ENCODE measurements at regions not wholly inside any gene's neighbourhood (a gene's known extent, or its start where the extent isn't known, plus 50 kb on each side); places are given as distances from the start of the nearest gene placed in this dataset.
"Not testable (repeated sequence)": the region's sequence is repeated elsewhere in the genome, so short reads cannot be mapped to it uniquely, and the experiment has no call there.

DNA sequence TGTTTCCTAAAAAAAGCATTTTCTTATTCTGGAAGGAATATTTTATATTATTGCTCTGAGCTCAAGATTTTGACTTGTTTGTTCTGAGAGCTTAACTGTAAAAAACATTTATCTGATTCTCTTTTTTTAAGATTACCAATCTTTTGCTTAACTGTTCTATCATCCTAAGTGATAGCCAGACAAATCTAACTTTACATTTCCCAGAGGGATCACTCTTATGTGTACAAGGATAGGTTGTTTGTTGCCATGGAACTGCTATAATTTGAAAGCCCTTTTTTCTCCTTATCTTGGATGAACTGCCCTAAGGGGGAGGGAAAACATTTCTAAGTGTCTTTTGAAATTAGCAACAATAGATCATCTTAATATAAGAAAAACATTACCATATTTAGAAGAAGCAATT lies 494.7 kb downstream of the TRAM1L1 start:
- in situ Hi-C loops (cut with MboI; ENCODE audit: low pct_unique_long_range_greater_than_20kb, low sequenced_read_pairs) = no loop called here
- no peak for DNase-seq

DNA sequence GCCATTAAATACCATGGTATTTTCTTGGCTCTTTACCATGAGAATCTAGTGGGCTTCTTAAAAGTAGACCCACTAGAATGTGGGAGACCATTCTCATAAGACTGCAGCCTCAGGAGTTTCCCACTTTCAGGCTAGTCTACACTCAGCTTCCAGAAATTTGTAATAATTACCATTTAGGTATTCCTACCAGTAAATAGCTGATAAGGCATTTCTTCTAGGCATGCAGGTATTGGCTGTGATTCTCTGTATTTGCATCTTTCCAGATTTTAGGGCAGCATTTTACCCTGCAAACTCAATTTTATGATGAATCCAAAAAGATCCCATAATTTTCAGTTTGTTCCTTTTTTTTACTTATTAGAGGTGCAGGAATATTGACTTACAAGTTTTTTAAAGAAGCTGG lies 496.6 kb downstream of the TRAM1L1 start:
- in situ Hi-C loops (cut with MboI; ENCODE audit: low pct_unique_long_range_greater_than_20kb, low sequenced_read_pairs) = no loop called here

DNA sequence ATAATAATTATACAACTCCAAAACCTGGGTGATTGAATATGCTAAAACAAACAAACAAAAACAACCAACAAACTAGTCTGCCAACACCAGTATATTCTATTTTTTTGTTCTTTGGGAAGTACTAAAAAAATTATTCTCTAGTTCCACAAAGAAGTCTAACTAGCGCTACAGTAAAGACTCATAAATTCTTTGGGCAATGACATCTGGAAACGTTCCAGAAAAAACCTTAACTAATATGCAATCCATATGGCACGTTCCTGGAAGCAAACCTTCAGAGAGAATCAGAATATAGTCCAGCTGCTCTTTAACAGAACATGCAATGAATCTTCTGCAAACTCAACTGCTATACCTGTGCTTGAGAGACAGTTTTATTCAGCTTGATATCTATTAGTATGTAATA lies 500.1 kb downstream of the TRAM1L1 start:
- DNase-seq = no peak
- in situ Hi-C loops (cut with MboI; ENCODE audit: low pct_unique_long_range_greater_than_20kb, low sequenced_read_pairs) = no loop called here

More for the DNA sequence above, 496.6 kb downstream of the TRAM1L1 start:
- no peak for DNase-seq

DNA sequence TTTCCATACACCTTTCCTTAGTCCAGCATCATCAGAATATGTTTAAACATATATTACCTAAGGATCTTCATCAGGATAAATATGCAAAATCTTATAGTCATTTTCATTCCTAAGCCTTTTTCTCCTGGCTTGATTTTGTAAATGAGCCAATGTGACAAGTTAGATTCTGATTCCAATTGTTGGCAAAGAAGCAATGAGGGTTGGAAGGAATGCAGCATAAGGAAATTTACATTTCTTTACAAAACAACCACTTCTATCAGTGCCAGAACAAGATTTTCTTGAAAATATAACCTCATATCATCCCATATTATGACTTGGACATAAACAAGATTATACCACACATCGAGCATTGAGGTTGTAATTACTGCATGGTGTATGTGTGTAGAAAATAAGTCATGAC lies 508.1 kb downstream of the TRAM1L1 start:
- in situ Hi-C loops (cut with MboI; ENCODE audit: low pct_unique_long_range_greater_than_20kb, low sequenced_read_pairs) = no loop called here
- DNase-seq = no peak

DNA sequence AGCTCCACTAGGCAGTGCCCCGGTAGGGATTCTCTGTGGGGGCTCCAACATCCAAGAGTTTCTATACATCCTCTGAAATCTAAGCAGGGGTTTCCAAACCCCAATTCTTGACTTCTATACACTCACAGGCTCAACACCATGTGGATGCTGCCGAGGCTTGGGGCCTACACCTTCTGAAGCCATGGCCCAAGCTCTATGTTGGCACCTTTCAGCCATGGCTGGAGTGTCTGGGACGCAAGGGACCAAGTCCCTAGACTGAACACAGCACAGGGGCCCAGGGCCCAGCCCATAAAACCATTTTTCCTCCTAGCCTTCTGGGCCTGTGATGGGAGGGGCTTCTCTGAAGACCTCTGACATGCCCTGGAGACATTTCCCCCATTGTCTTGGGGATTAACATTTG lies 511.8 kb downstream of the TRAM1L1 start:
- in situ Hi-C loops (cut with MboI; ENCODE audit: low pct_unique_long_range_greater_than_20kb, low sequenced_read_pairs) = no loop called here
- DNase-seq = no peak

DNA sequence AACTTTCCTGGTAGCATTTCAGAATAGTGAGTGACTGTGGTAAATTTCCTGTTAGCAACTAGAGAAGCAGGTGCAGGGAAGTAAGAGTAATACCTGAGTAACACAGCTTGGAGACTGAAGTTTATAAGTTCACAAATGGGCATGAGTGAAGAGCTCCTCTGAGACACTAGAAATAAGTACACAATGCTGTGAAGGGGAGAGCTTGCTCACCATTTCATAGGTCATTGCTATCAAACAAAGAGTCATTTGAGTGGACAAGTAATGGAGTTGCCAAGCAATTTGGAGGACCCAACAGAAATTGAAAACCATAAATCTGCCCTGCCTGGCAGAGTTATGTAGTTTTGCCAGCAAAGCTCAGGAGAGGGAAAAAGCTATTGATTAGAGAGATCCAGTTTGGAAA lies 523.6 kb downstream of the TRAM1L1 start:
- in situ Hi-C loops (cut with MboI; ENCODE audit: low pct_unique_long_range_greater_than_20kb, low sequenced_read_pairs) = no loop called here

DNA sequence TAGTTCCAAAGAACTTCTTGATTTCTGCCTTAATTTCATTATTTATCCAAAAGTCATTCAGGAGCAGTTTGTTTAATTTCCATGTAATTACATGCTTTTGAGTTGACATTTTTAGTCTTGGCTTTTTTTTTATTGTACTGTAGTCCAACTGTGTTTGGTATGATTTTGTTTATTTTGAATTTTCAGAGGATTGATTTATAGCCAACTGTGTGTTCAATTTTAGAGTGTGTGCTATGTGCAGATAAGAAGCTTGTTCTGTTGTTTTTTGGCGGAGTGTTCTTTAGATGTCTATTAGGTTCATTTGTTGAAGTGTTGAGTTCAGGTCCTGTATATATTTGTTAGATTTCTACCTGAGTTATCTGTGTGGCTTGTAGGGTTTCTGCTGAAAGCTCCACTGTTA lies 533.6 kb downstream of the TRAM1L1 start:
- DNase-seq = no peak
- in situ Hi-C loops (cut with MboI; ENCODE audit: low pct_unique_long_range_greater_than_20kb, low sequenced_read_pairs) = no loop called here

More for the DNA sequence above, 523.6 kb downstream of the TRAM1L1 start:
- no peak for DNase-seq

DNA sequence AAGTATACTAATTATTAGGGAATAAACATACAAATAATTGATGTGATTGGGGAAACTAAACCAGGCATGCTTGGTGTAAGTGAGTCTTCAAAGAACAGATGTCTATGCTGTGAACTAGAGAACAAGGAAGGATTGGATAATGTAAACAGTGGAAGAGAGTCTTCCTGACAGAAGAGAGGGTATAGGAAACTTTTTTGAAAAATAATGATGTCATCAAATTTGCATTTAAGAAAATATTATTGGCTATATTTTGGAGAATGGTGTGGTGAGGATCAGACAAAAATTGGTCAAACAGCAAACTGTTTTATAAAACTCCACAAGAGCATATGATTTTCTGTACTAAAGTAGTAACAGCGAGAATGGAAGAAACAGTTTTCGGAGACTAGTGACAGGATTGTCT lies 537.7 kb downstream of the TRAM1L1 start:
- in situ Hi-C loops (cut with MboI; ENCODE audit: low pct_unique_long_range_greater_than_20kb, low sequenced_read_pairs) = no loop called here
- no peak for DNase-seq

DNA sequence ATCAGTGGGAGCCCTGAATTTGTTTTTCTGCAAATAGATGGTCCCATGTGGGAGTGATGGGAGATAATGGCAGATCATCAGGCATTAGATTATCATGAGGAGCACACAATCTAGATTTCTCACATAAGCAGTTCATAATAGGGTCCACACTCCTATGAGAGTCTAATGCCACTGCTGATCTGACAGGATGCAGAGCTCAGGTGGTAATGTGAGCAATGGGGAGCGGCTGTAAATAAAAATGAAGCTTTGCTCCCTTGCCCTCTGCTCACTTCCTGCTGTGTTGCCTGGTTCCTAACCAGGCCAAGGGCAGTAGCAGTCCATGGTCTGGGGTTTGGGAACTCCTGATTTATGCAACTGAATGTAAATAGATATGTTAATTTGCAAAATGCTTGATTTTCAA lies 538.6 kb downstream of the TRAM1L1 start:
- DNase-seq = no peak
- in situ Hi-C loops (cut with MboI; ENCODE audit: low pct_unique_long_range_greater_than_20kb, low sequenced_read_pairs) = no loop called here

DNA sequence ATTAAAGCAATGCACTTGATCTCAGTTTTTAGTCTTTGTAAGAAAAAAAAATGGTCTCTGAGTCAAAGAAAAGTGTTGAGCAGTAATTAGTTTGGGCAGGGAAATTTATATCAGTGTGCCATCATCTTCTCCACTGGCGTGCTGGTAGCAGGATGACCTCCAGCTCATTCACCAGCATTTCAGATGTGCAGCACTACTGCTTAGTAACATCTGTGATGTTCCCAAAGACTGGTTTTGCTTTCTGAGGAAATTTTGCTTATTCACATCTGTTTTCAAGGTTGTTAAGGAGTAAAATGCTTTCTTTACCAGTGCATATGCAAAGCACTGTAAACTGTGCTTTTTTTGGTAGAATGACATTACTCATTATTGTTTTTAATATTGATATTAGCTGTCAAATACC lies 540.4 kb downstream of the TRAM1L1 start:
- in situ Hi-C loops (cut with MboI; ENCODE audit: low pct_unique_long_range_greater_than_20kb, low sequenced_read_pairs) = no loop called here
- DNase-seq = no peak

DNA sequence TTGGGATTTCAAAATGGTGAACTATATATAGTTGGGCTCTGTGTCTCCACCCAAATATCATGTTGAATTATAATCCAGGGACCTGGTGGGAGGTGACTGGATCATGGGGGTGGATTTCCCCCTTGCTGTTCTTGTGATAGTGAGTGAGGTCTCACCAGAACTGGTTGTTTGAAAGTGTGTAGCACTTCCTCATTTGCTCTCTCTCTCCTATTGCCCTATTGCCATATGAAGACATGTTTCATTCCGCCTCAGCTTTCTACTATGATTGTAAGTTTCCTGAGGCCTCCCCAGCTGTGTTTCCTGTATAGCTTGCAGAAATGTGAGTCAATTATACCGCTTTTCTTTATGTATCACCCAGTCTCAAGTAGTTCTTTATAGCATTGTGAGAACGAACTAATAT lies 545.6 kb downstream of the TRAM1L1 start:
- in situ Hi-C loops (cut with MboI; ENCODE audit: low pct_unique_long_range_greater_than_20kb, low sequenced_read_pairs) = no loop called here
- peak; percentile 68 for DNase-seq

DNA sequence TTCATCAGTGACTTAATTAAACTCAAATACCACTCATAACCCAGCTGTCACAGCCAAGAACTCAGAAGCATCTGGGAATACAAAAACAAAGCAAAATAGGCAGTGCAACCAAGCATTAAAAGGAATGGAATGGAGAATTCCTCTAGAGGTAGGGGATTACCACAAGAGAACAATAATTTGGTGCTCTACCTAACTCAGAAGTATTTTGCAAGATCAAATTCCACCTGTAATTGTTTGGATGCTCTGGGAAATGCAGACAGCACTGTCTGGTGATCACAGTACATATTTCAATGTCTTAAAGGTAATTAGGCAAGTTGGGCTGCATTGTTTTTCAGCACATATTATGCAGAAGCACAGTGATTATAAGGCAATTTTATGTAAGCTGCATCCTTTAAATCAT lies 547.5 kb downstream of the TRAM1L1 start:
- DNase-seq = no peak
- in situ Hi-C loops (cut with MboI; ENCODE audit: low pct_unique_long_range_greater_than_20kb, low sequenced_read_pairs) = no loop called here

DNA sequence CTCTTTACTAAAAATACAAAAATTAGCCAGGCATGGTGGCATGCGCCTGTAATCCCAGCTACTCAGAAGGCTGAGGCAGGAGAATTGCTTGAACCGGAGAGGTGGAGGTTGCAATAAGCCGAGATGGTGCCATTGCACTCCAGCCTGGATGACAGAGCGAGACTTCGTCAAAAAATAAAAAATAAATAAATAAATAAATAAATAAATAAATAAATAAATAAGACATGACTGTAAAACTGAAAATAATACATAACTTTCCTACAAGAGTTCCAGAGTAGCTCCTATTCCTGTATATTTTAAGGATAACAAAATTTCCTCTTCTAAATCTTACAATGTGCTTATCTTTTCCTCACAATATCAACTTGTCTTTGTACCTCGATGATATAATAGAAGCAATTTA lies 549.4 kb downstream of the TRAM1L1 start:
- in situ Hi-C loops (cut with MboI; ENCODE audit: low pct_unique_long_range_greater_than_20kb, low sequenced_read_pairs); DNase-seq: not testable (repeated sequence)

DNA sequence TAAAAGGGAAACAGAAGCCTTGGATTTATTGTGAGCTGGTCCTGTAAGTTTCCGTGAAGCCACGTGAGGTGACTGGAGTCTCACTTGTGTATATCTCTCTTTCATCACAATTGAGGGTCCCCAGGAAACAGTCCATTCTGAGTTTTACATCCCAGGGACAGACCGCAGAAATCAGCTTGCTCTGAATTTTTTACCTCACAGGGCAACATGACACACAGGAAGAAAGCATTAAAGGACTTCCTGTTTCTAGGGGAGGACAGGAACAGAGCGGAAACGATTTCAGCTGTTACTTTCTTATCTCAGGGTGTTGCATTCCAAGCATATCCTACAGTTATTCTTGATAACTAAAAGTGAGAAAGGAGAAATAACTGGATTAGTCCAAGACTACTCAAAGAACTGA lies 553.5 kb downstream of the TRAM1L1 start:
- DNase-seq = peak; percentile 97
- in situ Hi-C loops (cut with MboI; ENCODE audit: low pct_unique_long_range_greater_than_20kb, low sequenced_read_pairs) = no loop called here

DNA sequence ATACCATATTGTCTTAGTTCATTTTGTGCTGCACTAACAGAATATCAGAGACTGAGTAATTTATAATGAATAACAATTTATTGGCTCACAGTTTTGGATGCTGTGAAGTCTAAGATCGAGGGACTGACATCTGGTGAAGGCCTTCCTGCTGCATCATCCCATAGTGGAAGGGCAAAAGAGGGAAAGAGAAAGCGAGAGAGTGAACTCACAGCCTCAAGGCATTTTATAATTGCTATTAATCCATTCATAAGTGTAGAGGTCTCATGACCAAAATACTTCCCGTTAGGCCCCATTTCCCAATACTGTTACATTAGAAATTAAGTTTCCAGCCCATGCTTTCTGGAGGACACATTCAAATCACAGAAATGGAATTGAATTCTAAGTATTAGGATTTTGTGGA lies 554.4 kb downstream of the TRAM1L1 start:
- DNase-seq = no peak
- in situ Hi-C loops (cut with MboI; ENCODE audit: low pct_unique_long_range_greater_than_20kb, low sequenced_read_pairs) = no loop called here

DNA sequence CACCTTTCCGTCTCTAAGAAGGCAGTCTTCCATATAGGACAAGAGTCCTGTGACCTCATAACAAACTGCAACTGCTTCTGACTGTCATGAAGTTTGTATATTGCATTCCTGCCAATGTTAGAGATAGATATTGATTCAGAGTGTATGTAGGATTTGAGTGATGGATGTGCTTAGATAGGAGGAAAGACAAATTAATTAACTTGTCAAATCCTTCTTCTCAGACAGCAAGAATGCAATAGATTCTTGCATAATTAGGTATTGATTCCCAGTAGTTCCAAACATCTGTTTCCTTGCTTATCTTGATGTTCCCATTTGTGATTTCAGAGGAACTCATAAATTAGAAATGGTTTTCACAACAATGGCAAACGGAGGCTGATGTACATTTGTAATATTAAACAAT lies 555.3 kb downstream of the TRAM1L1 start:
- no peak for DNase-seq
- in situ Hi-C loops (cut with MboI; ENCODE audit: low pct_unique_long_range_greater_than_20kb, low sequenced_read_pairs) = no loop called here

DNA sequence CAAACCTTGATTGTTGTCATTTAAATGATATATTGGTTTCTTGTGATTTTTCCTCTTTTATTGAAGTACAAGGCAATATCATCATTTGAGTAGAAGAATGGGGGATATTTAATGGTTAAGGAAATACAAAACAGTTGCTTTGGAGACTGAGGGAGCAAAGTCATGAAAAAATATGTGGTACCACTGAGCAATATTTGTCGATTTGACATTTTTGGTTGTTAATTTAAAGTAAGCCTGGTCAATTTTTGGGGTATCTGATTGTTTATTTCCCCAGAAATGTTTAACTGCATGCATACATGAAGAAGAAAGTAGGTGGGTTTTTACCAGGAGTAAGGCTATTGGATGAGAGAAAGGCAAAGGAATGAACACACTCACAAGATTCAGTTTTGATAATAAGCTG lies 556.2 kb downstream of the TRAM1L1 start:
- in situ Hi-C loops (cut with MboI; ENCODE audit: low pct_unique_long_range_greater_than_20kb, low sequenced_read_pairs) = no loop called here
- no peak for DNase-seq

DNA sequence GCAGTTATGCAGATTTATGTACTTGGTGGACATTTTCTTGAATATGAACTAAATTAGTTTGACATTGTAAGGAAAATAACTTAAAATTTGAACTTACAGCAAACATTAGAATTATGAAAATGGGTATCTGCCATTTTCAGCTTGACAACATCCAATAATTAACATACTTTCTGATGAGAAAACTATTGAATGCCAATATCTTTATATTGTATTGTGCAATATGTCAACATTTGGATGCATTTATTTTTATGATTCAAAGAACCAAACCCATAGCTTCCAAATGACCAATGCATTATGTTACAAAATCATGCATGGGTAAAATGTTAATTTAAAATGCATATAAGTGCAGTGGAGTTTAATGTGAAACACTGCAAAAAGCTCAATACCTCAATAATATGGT lies 562.5 kb downstream of the TRAM1L1 start:
- no peak for DNase-seq
- in situ Hi-C loops (cut with MboI; ENCODE audit: low pct_unique_long_range_greater_than_20kb, low sequenced_read_pairs) = no loop called here

DNA sequence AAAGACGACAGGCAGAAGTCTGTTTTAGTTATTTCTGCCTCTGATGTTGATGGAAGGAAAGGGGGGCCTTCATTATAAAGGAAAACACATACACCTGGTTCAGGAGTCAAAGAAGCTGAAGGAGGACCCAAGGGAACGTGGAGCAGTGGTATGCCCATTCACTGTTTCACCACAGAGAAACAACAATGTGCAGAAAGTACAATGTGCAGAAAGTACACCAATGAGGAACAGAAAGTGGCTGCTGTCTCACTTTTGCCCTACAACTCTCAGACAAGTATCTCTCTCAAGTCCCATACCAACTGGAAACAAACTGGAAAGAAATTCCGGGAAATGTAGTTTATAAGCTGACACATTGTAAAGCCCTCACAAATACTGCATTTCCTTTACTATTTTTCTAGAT lies 564.5 kb downstream of the TRAM1L1 start:
- in situ Hi-C loops (cut with MboI; ENCODE audit: low pct_unique_long_range_greater_than_20kb, low sequenced_read_pairs) = no loop called here
- DNase-seq = no peak

DNA sequence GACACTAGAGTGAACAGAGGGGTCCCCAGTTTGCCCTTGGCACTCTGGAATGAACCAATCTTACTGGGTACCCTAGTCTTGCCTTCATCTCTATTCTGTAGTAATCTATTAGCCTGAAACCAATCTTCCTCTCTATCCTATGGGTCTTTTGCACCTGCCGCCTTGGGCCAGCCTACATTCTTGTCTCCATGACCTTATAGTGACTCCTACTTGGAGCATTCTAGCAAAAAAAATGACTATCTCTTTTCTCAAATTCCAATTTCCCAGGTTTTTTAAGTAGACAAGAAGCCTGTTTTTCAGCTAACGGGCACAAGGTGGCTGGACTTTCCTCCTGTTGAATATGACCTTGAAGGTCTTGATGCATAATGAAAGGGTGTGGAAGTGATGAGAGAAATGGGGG lies 568.7 kb downstream of the TRAM1L1 start:
- no peak for DNase-seq
- in situ Hi-C loops (cut with MboI; ENCODE audit: low pct_unique_long_range_greater_than_20kb, low sequenced_read_pairs) = no loop called here

DNA sequence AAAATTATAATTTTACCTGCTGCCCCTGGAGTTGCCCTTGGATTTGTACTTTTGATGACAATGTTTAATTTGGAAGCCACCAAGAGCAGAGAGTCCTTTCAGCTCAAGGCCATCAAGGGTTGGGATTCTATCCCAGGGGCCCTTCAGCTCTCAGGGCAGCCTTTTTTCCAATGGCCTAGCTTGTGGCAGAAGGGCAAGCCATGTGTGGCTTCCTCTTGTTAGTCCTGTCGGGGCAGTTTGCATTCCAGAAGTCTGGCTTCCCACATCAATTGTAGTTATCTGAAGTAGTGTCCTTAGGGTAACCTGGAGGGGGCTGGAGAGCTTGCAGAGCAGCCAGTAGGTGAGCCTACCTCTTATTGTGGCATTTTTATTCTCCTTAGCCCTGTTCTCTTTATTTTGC lies 569.4 kb downstream of the TRAM1L1 start:
- no peak for DNase-seq
- in situ Hi-C loops (cut with MboI; ENCODE audit: low pct_unique_long_range_greater_than_20kb, low sequenced_read_pairs) = no loop called here

DNA sequence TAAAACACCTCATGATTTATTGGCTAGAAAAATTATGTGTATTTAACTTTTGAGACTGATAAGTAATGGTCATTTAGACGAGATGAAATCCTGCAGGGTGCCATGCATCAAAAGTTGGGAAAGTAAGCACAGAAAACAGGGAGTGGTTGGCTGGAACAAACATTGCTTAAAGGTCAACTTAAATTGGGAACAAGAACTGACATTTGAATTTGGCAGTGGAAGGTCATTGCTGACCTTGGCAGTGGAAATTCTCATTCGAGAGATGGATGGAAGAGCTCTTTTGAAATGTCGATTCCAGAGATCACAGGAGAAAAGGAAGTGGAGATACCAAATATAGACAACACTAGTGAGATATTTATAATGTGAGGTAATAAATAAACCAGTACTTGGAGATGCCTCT lies 572.8 kb downstream of the TRAM1L1 start:
- in situ Hi-C loops (cut with MboI; ENCODE audit: low pct_unique_long_range_greater_than_20kb, low sequenced_read_pairs) = no loop called here
- DNase-seq = no peak
